LNCaP clone FGC (cell line): ENCODE measurements at regions not wholly inside any gene's neighbourhood (a gene's known extent, or its start where the extent isn't known, plus 50 kb on each side); places are given as distances from the start of the nearest gene placed in this dataset.

ENCODE experiments used
- DNase-seq: peaks from one replicate; pipeline ENCODE4 v3.0.0-alpha.2; 2011; ENCODE audit warnings: low read depth
- H3K4me3 ChIP-seq: 2 replicates; pipeline ENCODE4 v1.5.1; 2011; ENCODE audit warnings: mild to moderate bottlenecking, low read depth, low read length, control low read depth
- TF ChIP-seq, protein P1 (sequence below): IDR thresholded peaks from 2 replicates; pipeline ENCODE4 v1.5.1; 2012; ENCODE audit warnings: mild to moderate bottlenecking; ENCODE audit not compliant: control insufficient read depth, insufficient read depth; ENCODE audit errors: extremely low read depth

DNA sequence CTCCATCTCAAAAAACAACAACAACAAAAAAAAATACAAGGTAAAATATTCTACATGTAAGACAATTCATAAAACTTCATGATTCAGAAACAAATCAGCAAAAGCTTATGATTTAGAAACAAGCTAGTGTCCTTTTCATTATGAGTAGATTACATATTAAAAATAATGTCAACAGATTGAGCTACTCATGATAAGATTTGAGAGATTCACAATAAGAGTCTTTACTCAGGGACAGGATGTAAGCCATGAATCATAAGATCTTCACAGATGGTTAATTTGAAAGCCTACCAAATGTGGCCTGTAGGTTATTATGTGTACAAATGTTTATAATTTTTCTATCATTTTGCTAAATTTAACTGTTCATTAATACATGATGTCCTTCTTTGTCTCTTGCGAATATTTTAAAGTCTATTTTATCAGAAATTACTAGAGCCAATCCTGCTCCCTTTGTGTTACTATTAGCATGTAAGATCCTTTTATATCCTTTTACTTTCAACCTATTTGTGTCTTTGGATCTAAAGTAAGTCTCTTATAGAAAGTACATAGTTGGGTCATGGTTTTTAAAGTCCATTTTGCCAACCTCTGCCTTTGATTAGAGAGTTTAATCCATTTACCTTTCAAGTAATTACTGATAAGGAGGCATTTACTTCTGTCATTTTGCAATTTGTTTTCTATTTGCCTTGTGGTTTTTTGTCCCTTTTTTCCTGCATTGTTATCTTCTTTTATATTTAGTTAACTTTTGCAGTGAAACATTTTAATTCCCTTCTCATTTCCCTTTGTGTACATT, 68.3 kb upstream of the RXFP2 start:
- DNase-seq, result no peak
- H3K4me3 ChIP-seq, result no peak overlapping the region
- TF ChIP-seq, protein P1, sequence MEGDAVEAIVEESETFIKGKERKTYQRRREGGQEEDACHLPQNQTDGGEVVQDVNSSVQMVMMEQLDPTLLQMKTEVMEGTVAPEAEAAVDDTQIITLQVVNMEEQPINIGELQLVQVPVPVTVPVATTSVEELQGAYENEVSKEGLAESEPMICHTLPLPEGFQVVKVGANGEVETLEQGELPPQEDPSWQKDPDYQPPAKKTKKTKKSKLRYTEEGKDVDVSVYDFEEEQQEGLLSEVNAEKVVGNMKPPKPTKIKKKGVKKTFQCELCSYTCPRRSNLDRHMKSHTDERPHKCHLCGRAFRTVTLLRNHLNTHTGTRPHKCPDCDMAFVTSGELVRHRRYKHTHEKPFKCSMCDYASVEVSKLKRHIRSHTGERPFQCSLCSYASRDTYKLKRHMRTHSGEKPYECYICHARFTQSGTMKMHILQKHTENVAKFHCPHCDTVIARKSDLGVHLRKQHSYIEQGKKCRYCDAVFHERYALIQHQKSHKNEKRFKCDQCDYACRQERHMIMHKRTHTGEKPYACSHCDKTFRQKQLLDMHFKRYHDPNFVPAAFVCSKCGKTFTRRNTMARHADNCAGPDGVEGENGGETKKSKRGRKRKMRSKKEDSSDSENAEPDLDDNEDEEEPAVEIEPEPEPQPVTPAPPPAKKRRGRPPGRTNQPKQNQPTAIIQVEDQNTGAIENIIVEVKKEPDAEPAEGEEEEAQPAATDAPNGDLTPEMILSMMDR, result no peak

DNA sequence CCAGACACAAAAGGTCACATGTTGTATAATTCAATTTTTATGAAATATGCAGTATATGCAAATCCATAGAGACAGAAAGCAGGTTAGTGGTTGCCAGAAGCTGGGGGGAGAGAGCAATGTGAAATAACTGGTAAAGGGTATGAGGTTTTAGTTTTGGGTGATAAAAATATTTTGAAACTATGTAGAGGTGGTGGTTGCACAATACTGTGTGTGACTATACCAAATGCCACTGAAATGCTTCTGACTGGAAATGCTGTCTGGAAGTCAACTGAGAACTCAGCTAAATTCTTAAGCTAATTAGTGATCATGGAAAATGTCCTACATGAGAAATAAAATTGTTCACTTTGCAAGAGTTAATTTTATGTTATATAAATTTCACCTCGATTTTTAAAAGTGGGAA, 65.3 kb upstream of the RXFP2 start:
- H3K4me3 ChIP-seq, result no peak overlapping the region
- TF ChIP-seq, protein P1, result no peak
- no peak for DNase-seq

DNA sequence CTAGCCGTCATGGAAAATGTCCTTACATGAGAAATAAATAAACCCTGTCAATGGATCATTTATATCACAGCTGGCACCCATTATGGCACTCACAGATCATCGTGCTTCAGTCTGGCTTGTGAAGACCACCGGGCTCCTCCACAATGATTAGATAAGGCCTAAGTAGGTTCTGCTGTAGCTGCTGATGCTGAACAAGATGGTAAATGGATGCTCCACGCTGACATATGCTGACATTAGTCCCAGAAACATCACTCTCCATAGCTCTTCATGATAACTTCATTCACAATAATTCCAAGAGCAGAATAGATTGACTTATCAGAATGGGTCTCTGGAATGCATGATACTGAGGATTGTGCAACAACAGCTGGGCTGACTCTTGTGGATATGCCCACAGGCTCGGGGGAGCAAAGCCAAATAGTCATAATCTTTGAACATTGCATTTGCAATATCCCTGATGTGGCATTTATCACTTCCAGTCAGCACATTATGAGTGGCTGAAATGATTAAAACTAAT, 63.8 kb upstream of the RXFP2 start:
- TF ChIP-seq, protein P1, result no peak
- no peak for DNase-seq
- no peak overlapping the region for H3K4me3 ChIP-seq

DNA sequence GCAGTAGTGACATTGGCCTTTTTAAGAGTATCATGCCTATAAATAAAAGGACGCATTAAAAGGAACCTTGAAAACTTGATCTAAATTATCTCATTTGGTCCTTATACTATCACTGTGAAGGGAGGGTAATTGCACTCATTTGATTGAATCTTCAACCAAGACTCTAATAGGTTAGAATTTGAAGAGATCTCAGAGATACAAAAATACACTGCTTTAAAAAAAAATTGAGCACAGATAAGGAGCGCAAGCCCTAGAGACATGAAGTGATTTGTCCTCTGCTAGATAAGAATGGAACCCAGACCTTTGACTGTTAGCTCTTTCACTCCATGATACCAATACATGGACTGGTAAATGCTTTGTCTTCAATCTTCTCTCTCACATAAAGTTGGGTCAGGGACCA, 58.2 kb upstream of the RXFP2 start:
- TF ChIP-seq, protein P1, result no peak
- H3K4me3 ChIP-seq, result no peak overlapping the region
- no peak for DNase-seq

DNA sequence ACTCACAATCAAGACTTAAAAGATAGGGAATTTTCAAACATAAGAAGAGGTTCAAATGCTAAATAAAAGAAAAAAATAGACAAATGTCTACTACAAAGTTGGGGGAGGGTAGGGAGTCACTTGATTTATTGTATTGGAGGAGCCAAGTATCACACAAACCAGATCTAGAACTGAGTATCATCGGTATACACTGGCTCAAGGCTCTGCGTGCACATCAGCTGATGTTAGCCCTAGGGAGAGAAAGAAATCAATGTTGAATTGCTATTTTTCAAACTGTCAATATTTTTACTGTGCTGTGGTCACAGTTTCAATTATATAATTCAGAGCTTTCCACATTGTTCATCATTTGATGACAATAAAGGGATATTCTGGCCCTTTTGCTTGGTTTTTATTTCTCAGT, 54.9 kb upstream of the RXFP2 start:
- no peak overlapping the region for H3K4me3 ChIP-seq
- TF ChIP-seq, protein P1, result no peak
- DNase-seq, result no peak

DNA sequence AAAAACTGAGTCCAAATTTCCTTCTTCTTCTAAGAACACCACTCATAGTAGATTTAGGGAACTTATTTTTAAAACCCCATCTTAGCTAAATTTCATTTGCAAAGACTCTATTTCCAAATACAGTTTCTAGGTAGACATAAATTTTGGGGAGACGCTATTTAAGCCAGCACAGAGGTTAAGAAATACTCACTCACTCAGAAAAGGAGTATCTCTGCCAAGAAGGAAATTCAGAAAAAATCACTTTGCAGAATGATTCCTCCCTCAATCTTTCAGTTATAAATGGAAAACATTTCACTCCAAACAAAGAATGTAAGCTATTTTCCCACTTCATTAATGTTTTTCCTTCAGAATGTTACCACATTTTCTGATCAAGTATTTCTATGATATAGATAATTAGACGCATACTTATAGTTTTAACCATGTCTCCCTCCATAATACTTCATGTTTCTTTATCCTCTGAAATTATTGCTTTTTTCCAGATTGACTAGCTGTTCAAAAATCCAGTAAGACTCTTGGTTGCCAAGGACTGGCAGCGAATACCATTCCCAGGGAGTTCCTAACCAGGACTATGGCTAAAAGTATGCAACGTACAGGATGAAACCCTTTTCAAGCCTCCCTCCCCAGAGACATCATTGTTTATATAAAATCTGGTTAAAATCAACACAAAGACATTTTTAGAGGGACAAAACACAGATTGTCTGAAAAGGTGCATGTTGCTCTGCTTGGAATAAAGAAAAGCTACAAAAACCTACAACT, 52.5 kb upstream of the RXFP2 start:
- no peak overlapping the region for H3K4me3 ChIP-seq
- TF ChIP-seq, protein P1, result no peak
- no peak for DNase-seq
